ENCODE measurements at regions not wholly inside any gene's neighbourhood (a gene's known extent, or its start where the extent isn't known, plus 50 kb on each side); places are given as distances from the start of the nearest gene placed in this dataset.

GRCh38 chr10:29096303-29096824, 192.5 kb upstream of the LYZL1 start:
- DNase-seq: no peak

- DNase-seq: no peak
These were observed 190.4 kb upstream of the LYZL1 start for GRCh38 chr10:29098423-29098822.

GRCh38 chr10:29099001-29099400, 189.9 kb upstream of the LYZL1 start:
- DNase-seq: no peak

GRCh38 chr10:29099415-29099814, 189.5 kb upstream of the LYZL1 start:
- no peak for DNase-seq

GRCh38 chr10:29100505-29100904, 188.4 kb upstream of the LYZL1 start:
- no peak for DNase-seq

GRCh38 chr10:29102233-29102632, 186.6 kb upstream of the LYZL1 start:
- no peak for DNase-seq

- no peak for DNase-seq
These were observed 186.2 kb upstream of the LYZL1 start for GRCh38 chr10:29102636-29103035.

GRCh38 chr10:29104661-29105399, 184.0 kb upstream of the LYZL1 start:
- no peak for DNase-seq

GRCh38 chr10:29105516-29106215, 183.2 kb upstream of the LYZL1 start:
- DNase-seq: no peak

GRCh38 chr10:29106287-29106686, 182.6 kb upstream of the LYZL1 start:
- DNase-seq: no peak

GRCh38 chr10:29107866-29108498, 180.9 kb upstream of the LYZL1 start:
- DNase-seq: no peak

- no peak for DNase-seq
These were observed 178.9 kb upstream of the LYZL1 start for GRCh38 chr10:29109707-29110571.

- DNase-seq: no peak
These were observed 175.8 kb upstream of the LYZL1 start for GRCh38 chr10:29112827-29113615.

- no peak for DNase-seq
These were observed 175.3 kb upstream of the LYZL1 start for GRCh38 chr10:29113616-29113945.

- DNase-seq: no peak
These were observed 174.7 kb upstream of the LYZL1 start for GRCh38 chr10:29114141-29114540.

GRCh38 chr10:29117781-29118180, 171.1 kb upstream of the LYZL1 start:
- DNase-seq: no peak

- DNase-seq: peak in 1 of 5 experiments; percentile 6
These were observed 169.5 kb upstream of the LYZL1 start for GRCh38 chr10:29119374-29119773.

GRCh38 chr10:29120216-29120615, 168.7 kb upstream of the LYZL1 start:
- DNase-seq: no peak

- no peak for DNase-seq
These were observed 164.0 kb upstream of the LYZL1 start for GRCh38 chr10:29124864-29125263.

- no peak for DNase-seq
These were observed 161.7 kb upstream of the LYZL1 start for GRCh38 chr10:29127037-29127700.

GRCh38 chr10:29127731-29128130, 161.1 kb upstream of the LYZL1 start:
- DNase-seq: no peak

All from T-helper 2 cell (primary cell).